WTC11 (cell line): ENCODE measurements at regions not wholly inside any gene's neighbourhood (a gene's known extent, or its start where the extent isn't known, plus 50 kb on each side); places are given as distances from the start of the nearest gene placed in this dataset.
"Not testable (repeated sequence)": the region's sequence is repeated elsewhere in the genome, so short reads cannot be mapped to it uniquely, and the experiment has no call there.

Source experiments
- ATAC-seq: fragments of 200-7000 bp; cut with Tn5 transposase; 2 replicates; pipeline ENCODE4 v1.10.0; 2021; ENCODE audit warnings: mild to moderate bottlenecking, moderate library complexity
- CTCF ChIA-PET: fragments of 300-600 bp; sonication (Branson Sonifier 250); formaldehyde crosslinking; loops from one replicate; lab custom pipeline; 2021; ENCODE audit warnings: antibody characterized with exemption; lab: Charles Lee
- POLR2A ChIA-PET: fragments of 350-600 bp; sonication (Branson Sonifier 250); formaldehyde crosslinking; loops from one replicate; lab custom pipeline; 2021; ENCODE audit warnings: antibody characterized with exemption; lab: Charles Lee
- DNase-seq: peaks from one replicate; pipeline ENCODE4 v3.0.0; 2021; ENCODE audit warnings: low spot score
- H3K27ac Mint-ChIP-seq: 2 replicates; pipeline ENCODE4 v1.8.0; 2021; ENCODE audit warnings: mixed read lengths
- H3K27me3 Mint-ChIP-seq: 2 replicates; pipeline ENCODE4 v1.8.0; 2021; ENCODE audit warnings: low read depth, mild to moderate bottlenecking, moderate library complexity, mixed read lengths
- H3K36me3 Mint-ChIP-seq: 2 replicates; pipeline ENCODE4 v1.8.0; 2021; ENCODE audit warnings: mixed read lengths
- H3K4me1 Mint-ChIP-seq: 2 replicates; pipeline ENCODE4 v1.8.0; 2022; ENCODE audit warnings: mixed read lengths
- H3K4me3 Mint-ChIP-seq: 2 replicates; pipeline ENCODE4 v1.8.0; 2021; ENCODE audit warnings: mild to moderate bottlenecking, moderate library complexity, mixed read lengths
- H3K9me3 Mint-ChIP-seq: 2 replicates; pipeline ENCODE4 v1.8.0; 2021; ENCODE audit warnings: mixed read lengths
- ATF3 ChIP-seq: sonication (generic); formaldehyde crosslinking; conservative IDR thresholded peaks from 2 replicates; pipeline ENCODE4 v1.8.1; 2022; ENCODE audit warnings: mild to moderate bottlenecking, missing genetic modification reagents
- ETV6 ChIP-seq: sonication (generic); formaldehyde crosslinking; IDR thresholded peaks from 2 replicates; pipeline ENCODE4 v1.8.1; 2022; ENCODE audit warnings: mild to moderate bottlenecking, missing genetic modification reagents
- FOXP1 ChIP-seq: sonication (generic); formaldehyde crosslinking; IDR thresholded peaks from 2 replicates; pipeline ENCODE4 v1.8.0; 2022; ENCODE audit warnings: missing genetic modification reagents, mild to moderate bottlenecking, moderate library complexity, borderline replicate concordance
- GTF2I ChIP-seq: fragments of 250-450 bp; sonication (Bioruptor Pico); conservative IDR thresholded peaks from 2 replicates; pipeline ENCODE4 v1.4.0; 2021; ENCODE audit warnings: mild to moderate bottlenecking
- JAZF1 ChIP-seq: fragments of 250-450 bp; sonication (Bioruptor Pico); IDR thresholded peaks from 2 replicates; pipeline ENCODE4 v1.9.0; 2021; ENCODE audit warnings: moderate library complexity, mild to moderate bottlenecking, inconsistent platforms
- NR1H2 ChIP-seq: sonication (generic); formaldehyde crosslinking; IDR thresholded peaks from 2 replicates; pipeline ENCODE4 v1.9.0; 2021; ENCODE audit warnings: mild to moderate bottlenecking, moderate library complexity, missing genetic modification reagents
- NR2C2 ChIP-seq: sonication (generic); formaldehyde crosslinking; IDR thresholded peaks from 2 replicates; pipeline ENCODE4 v1.8.0; 2022; ENCODE audit warnings: mild to moderate bottlenecking, missing genetic modification reagents
- NR3C1 ChIP-seq: sonication (generic); formaldehyde crosslinking; conservative IDR thresholded peaks from 2 replicates; pipeline ENCODE4 v1.8.1; 2023; ENCODE audit warnings: low read depth, mild to moderate bottlenecking, missing genetic modification reagents
- PREB ChIP-seq: sonication (generic); formaldehyde crosslinking; IDR thresholded peaks from 2 replicates; pipeline ENCODE4 v1.8.1; 2022; ENCODE audit warnings: mild to moderate bottlenecking, missing genetic modification reagents, moderate library complexity, borderline replicate concordance
- SMAD3 ChIP-seq: sonication (generic); formaldehyde crosslinking; IDR thresholded peaks from 2 replicates; pipeline ENCODE4 v1.8.0; 2022; ENCODE audit warnings: missing genetic modification reagents, mild to moderate bottlenecking, borderline replicate concordance
- SMAD4 ChIP-seq: sonication (generic); formaldehyde crosslinking; IDR thresholded peaks from 2 replicates; pipeline ENCODE4 v1.8.0; 2022; ENCODE audit warnings: mild to moderate bottlenecking, missing genetic modification reagents
- STAT6 ChIP-seq: sonication (generic); formaldehyde crosslinking; conservative IDR thresholded peaks from 2 replicates; pipeline ENCODE4 v1.8.1; 2023; ENCODE audit warnings: mild to moderate bottlenecking, low read depth, missing genetic modification reagents, moderate library complexity
- ZNF138 ChIP-seq: sonication (generic); formaldehyde crosslinking; conservative IDR thresholded peaks from 2 replicates; pipeline ENCODE4 v1.8.1; 2022; ENCODE audit warnings: mild to moderate bottlenecking, moderate library complexity, missing genetic modification reagents
- ZNF232 ChIP-seq: sonication (generic); formaldehyde crosslinking; IDR thresholded peaks from 2 replicates; pipeline ENCODE4 v1.8.0; 2022; ENCODE audit warnings: mild to moderate bottlenecking, missing genetic modification reagents
- ZNF396 ChIP-seq: fragments of 250-450 bp; sonication (Bioruptor Pico); IDR thresholded peaks from 2 replicates; pipeline ENCODE4 v1.8.0; 2021; ENCODE audit warnings: mild to moderate bottlenecking, moderate library complexity, borderline replicate concordance
- TF ChIP-seq, protein P1 (sequence below): sonication (generic); formaldehyde crosslinking; IDR thresholded peaks from 2 replicates; pipeline ENCODE4 v1.8.1; 2022; ENCODE audit warnings: missing genetic modification reagents, borderline replicate concordance

GRCh38 chr12:58009405-58010195 lies 68.2 kb downstream of the ATP23 start:
- no peaks in the 10 kb centered on the region for H3K27me3 Mint-ChIP-seq
- H3K27ac Mint-ChIP-seq, result no peak overlapping the region
- CTCF ChIA-PET, result no interaction called here
- TF ChIP-seq SMAD3 (CRISPR knock-in tag), result no peak
- H3K4me3 Mint-ChIP-seq, result no peak overlapping the region
- peaks cover under 1% of the 10 kb centered on the region; the same call in 1 of the 2 replicates for H3K9me3 Mint-ChIP-seq
- no peaks in the 10 kb centered on the region for H3K4me1 Mint-ChIP-seq
- ATAC-seq (no peak), DNase-seq (no peak)
- POLR2A ChIA-PET, result no interaction called here
- no peaks in the 10 kb centered on the region for H3K36me3 Mint-ChIP-seq

GRCh38 chr12:58011676-58012075 lies 70.3 kb downstream of the ATP23 start:
- ATAC-seq, result no peak
- DNase-seq, result no peak
- no peak for TF ChIP-seq NR1H2
- TF ChIP-seq, protein P1, sequence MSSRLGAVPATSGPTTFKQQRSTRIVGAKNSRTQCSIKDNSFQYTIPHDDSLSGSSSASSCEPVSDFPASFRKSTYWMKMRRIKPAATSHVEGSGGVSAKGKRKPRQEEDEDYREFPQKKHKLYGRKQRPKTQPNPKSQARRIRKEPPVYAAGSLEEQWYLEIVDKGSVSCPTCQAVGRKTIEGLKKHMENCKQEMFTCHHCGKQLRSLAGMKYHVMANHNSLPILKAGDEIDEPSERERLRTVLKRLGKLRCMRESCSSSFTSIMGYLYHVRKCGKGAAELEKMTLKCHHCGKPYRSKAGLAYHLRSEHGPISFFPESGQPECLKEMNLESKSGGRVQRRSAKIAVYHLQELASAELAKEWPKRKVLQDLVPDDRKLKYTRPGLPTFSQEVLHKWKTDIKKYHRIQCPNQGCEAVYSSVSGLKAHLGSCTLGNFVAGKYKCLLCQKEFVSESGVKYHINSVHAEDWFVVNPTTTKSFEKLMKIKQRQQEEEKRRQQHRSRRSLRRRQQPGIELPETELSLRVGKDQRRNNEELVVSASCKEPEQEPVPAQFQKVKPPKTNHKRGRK (CRISPR knock-in tag), result no peak
- Mint-ChIP-seq H3K27ac (no peak overlapping the region), H3K36me3 (no peaks in the 10 kb centered on the region), H3K4me1 (no peaks in the 10 kb centered on the region), H3K27me3 (no peaks in the 10 kb centered on the region), H3K4me3 (no peak overlapping the region), H3K9me3 (peaks cover 1% of the 10 kb centered on the region; the same call in 1 of the 2 replicates)
- CTCF ChIA-PET, result no interaction called here
- POLR2A ChIA-PET, result no interaction called here

DNA sequence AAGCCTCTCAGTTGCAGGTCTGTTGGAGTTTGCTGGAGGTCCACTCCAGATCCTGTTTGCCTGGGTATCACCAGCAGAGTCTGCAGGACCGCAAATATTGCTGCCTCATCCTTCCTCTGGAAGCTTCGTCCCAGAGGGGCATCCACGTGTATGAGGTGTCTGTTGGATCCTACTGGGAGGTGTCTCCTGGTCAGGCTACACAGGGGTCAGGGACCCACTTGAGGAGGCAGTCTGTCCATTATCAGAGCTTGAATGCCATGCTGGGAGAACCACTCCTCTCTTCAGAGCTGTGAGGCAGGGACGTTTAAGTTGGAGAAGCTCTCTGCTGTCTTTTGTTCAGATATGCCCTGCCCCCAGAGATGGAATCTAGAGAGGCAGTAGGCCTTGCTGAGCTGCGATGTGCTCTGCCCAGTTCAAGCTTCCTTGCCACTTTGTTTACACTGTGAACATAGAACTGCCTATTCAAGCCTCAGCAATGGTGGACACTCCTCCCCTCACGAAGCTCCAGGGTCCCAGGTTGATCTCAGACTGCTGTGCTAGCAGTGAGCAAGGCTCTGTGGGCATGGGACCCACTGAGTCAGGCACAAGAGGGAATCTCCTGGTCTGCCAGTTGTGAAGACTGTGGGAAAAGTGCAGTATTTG lies 81.1 kb downstream of the ATP23 start:
- DNase-seq, H3K27ac Mint-ChIP-seq, ATAC-seq, POLR2A ChIA-PET, H3K27me3 Mint-ChIP-seq, H3K4me1 Mint-ChIP-seq, CTCF ChIA-PET, H3K4me3 Mint-ChIP-seq: not testable (repeated sequence)
- Mint-ChIP-seq H3K9me3 (peaks cover 50% of the 10 kb centered on the region), H3K36me3 (peaks cover 16% of the 10 kb centered on the region)

GRCh38 chr12:58025431-58025830 lies 84.1 kb downstream of the ATP23 start:
- no peak for DNase-seq
- CTCF ChIA-PET, result no interaction called here
- Mint-ChIP-seq H3K9me3 (peaks cover 33% of the 10 kb centered on the region), H3K27ac (no peak overlapping the region), H3K27me3 (no peaks in the 10 kb centered on the region), H3K4me1 (no peaks in the 10 kb centered on the region)
- POLR2A ChIA-PET, result no interaction called here
- no peak for TF ChIP-seq SMAD3 (CRISPR knock-in tag)
- no peak for TF ChIP-seq ETV6 (CRISPR knock-in tag)
- TF ChIP-seq, all 79 proteins: peak for 0
- Mint-ChIP-seq H3K4me3 (no peak overlapping the region), H3K36me3 (peaks cover 13% of the 10 kb centered on the region)
- ATAC-seq, result no peak

DNA sequence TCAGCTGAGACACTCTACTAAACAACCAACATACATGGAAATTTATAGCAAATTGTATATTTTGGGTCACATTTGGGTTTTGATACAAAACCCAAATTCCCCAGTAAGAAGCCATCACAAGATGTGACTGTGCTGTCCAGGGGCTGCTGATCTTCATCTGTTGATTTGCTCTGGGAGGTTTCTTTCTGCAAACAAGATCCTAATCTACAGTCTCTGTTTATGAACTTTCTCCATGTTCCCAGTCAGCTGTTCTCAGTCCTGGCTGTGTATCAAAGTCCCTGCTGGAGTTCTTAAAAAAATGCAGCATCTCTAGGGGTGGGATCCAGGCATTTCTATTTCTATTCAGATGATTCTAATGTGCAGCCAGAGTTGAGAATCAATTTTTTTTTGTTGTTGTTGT lies 85.1 kb downstream of the ATP23 start:
- POLR2A ChIA-PET, result no interaction called here
- CTCF ChIA-PET, result no interaction called here
- H3K36me3 Mint-ChIP-seq, result peaks cover 13% of the 10 kb centered on the region
- no peaks in the 10 kb centered on the region for H3K4me1 Mint-ChIP-seq
- ATAC-seq (no peak), DNase-seq (no peak)
- H3K4me3 Mint-ChIP-seq, result no peak overlapping the region
- no peaks in the 10 kb centered on the region for H3K27me3 Mint-ChIP-seq
- H3K27ac Mint-ChIP-seq, result no peak overlapping the region
- H3K9me3 Mint-ChIP-seq, result peaks cover 39% of the 10 kb centered on the region
- no peak for TF ChIP-seq NR3C1 (CRISPR knock-in tag)
- no peak for TF ChIP-seq GTF2I (CRISPR knock-in tag)
- TF ChIP-seq JAZF1 (CRISPR knock-in tag), result no peak
- no peak for TF ChIP-seq NR2C2 (CRISPR knock-in tag)
- no peak for TF ChIP-seq FOXP1 (CRISPR knock-in tag)
- TF ChIP-seq STAT6 (CRISPR knock-in tag), result no peak
- no peak for TF ChIP-seq ZNF396 (CRISPR knock-in tag)
- TF ChIP-seq SMAD4 (CRISPR knock-in tag), result no peak
- TF ChIP-seq ATF3 (CRISPR knock-in tag), result no peak
- TF ChIP-seq ZNF138 (CRISPR knock-in tag), result no peak
- no peak for TF ChIP-seq ZNF232 (CRISPR knock-in tag)
- no peak for TF ChIP-seq PREB
